NOMO-1 treated with DMSO at 0.1 percent for 48 hours (cell line): ENCODE measurements at regions not wholly inside any gene's neighbourhood (a gene's known extent, or its start where the extent isn't known, plus 50 kb on each side); places are given as distances from the start of the nearest gene placed in this dataset.

Source experiments
- DNase-seq: peaks from one replicate; lab custom pipeline; 2025; ENCODE audit not compliant: unreplicated experiment; lab: John Stamatoyannopoulos, UW

GRCh38 chr6:105991561-105992314, 94.4 kb upstream of the PRDM1 start:
- peak; percentile 23 for DNase-seq

GRCh38 chr6:105990151-105990550, 96.0 kb upstream of the PRDM1 start:
- DNase-seq = no peak

- DNase-seq = no peak
Observed at GRCh38 chr6:105988812-105989577, 97.1 kb upstream of the PRDM1 start.

GRCh38 chr6:105988321-105988720, 97.8 kb upstream of the PRDM1 start:
- DNase-seq = no peak

- no peak for DNase-seq
Observed at GRCh38 chr6:105987516-105987915, 98.6 kb upstream of the PRDM1 start.

GRCh38 chr6:105986998-105987397, 99.1 kb upstream of the PRDM1 start:
- DNase-seq = no peak

- no peak for DNase-seq
Observed at GRCh38 chr6:105985816-105986632, 100.1 kb upstream of the PRDM1 start.

- no peak for DNase-seq
Observed at GRCh38 chr6:105985098-105985815, 100.9 kb upstream of the PRDM1 start.

GRCh38 chr6:105983763-105984162, 102.4 kb upstream of the PRDM1 start:
- DNase-seq = no peak

GRCh38 chr6:105982761-105983540, 103.2 kb upstream of the PRDM1 start:
- DNase-seq = no peak

GRCh38 chr6:105981888-105982358, 104.2 kb upstream of the PRDM1 start:
- no peak for DNase-seq

GRCh38 chr6:105981002-105981887, 104.9 kb upstream of the PRDM1 start:
- DNase-seq = no peak

GRCh38 chr6:105978974-105979373, 107.2 kb upstream of the PRDM1 start:
- no peak for DNase-seq

GRCh38 chr6:105977934-105978504, 108.1 kb upstream of the PRDM1 start:
- no peak for DNase-seq

GRCh38 chr6:105974986-105975385, 111.2 kb upstream of the PRDM1 start:
- no peak for DNase-seq

GRCh38 chr6:105972440-105972839, 113.7 kb upstream of the PRDM1 start:
- DNase-seq = no peak

- no peak for DNase-seq
Observed at GRCh38 chr6:105968603-105969333, 117.4 kb upstream of the PRDM1 start.
